Peyer's patch (tissue), 4 donors: ENCODE measurements at regions not wholly inside any gene's neighbourhood (a gene's known extent, or its start where the extent isn't known, plus 50 kb on each side); places are given as distances from the start of the nearest gene placed in this dataset.

Experiments
- CTCF ChIP-seq, 6 experiments: fragments of 450-650 bp in 4 of 6; fragments of 200-600 bp in 2 of 6; sonication (generic) in 1 of 6; IDR thresholded peaks; one replicate each; pipeline ENCODE4 v1.5.1; 2017 to 2019; ENCODE audit warnings: antibody characterized with exemption in 6 of 6, mild to moderate bottlenecking in 3 of 6, moderate library complexity in 1 of 6
- POLR2A ChIP-seq, 2 donors: fragments of 450-650 bp; IDR thresholded peaks; one replicate each; pipeline ENCODE4 v1.5.1; 2017; ENCODE audit warnings: antibody characterized with exemption in 2 of 2, mild to moderate bottlenecking in 2 of 2, moderate library complexity in 2 of 2

- TF ChIP-seq POLR2A (IDR thresholded peaks at IDR 0.05) (no peak), CTCF (IDR thresholded peaks at IDR 0.05) (no peak)
Observed at GRCh38 chr11:91860661-91861060, 364.0 kb upstream of the FAT3 start.
